ENCODE measurements at regions not wholly inside any gene's neighbourhood (a gene's known extent, or its start where the extent isn't known, plus 50 kb on each side); places are given as distances from the start of the nearest gene placed in this dataset.

- Histone ChIP-seq H3K36me3 (ENCODE audit: insufficient read depth in 1 of 2, low read depth in 1 of 2) (no peaks in the 10 kb centered on the region), H3K27ac (no peak overlapping the region), H3K4me3 (no peak overlapping the region), H3K4me1 (no peaks in the 10 kb centered on the region), H3K27me3 (ENCODE audit: insufficient read depth in 3 of 3, low read length in 2 of 3) (peaks cover 0 to 12% (median 0%) of the 10 kb centered on the region in 3 donors), H3K9me3 (no peaks in the 10 kb centered on the region)
- no peak for DNase-seq
- 43 to 48% (median 46%) methylated on average over 4 of the region's 4 CpGs for WGBS, 3 donors
- no peak for TF ChIP-seq CTCF (IDR thresholded peaks at IDR 0.05)
- no peak for ATAC-seq
- intact Hi-C loops (cut with DNase I), result no loop called here
Observed at GRCh38 chr1:37239225-37239740, 205.0 kb upstream of the GRIK3 start.

DNA sequence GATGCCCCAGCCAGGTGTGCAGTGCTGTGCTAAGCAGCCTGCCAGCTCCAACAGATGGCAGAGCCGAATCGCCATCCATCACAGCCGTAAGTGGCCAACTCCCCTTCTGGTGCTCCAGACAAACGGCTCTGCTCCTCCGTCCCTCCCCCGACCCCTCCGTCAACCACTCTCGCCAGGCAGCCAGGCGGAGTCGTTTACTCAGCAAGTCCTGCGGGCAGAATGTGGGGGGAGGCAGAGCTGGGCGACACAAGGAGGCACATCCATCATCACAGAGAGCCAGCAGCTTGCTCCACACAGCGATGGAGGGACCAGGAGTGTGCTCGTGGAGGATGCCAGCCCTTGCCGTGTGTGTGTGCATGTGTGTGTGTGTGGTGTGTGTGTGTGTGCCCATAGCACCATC lies 206.6 kb upstream of the GRIK3 start:
- no peak overlapping the region for H3K27ac ChIP-seq
- H3K36me3 ChIP-seq (ENCODE audit: insufficient read depth in 1 of 2, low read depth in 1 of 2), result no peaks in the 10 kb centered on the region
- no peak for DNase-seq
- no peak overlapping the region for H3K4me3 ChIP-seq
- peaks cover 0 to 12% (median 0%) of the 10 kb centered on the region in 3 donors for H3K27me3 ChIP-seq (ENCODE audit: insufficient read depth in 3 of 3, low read length in 2 of 3)
- H3K9me3 ChIP-seq, result no peaks in the 10 kb centered on the region
- WGBS, 3 donors, result 17 to 26% (median 17%) methylated on average over 13 to 15 of the region's 15 CpGs
- no peak for TF ChIP-seq CTCF (IDR thresholded peaks at IDR 0.05)
- ATAC-seq, result no peak
- intact Hi-C loops (cut with DNase I), result no loop called here
- H3K4me1 ChIP-seq, result no peaks in the 10 kb centered on the region

DNA sequence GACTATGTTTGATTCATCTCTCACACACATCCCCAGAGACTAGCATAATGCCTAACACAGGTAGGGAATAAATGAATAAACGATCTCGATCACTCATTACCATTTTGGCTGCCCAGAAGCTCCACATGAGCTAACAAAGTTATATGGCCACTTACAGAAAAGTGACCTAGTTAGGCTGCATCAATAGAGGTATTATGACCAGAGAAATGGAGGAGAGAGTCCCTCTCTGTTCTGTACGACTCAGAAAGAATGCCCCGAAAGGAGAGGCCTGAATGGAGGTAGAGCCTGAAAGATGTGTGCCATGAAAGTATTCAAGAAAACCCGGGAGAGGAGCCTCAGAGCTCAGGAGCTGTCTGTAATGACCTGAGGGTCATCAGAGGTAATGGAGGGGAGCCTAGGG lies 208.2 kb upstream of the GRIK3 start:
- no peak for TF ChIP-seq CTCF (IDR thresholded peaks at IDR 0.05)
- H3K27ac ChIP-seq, result no peak overlapping the region
- H3K4me3 ChIP-seq, result no peak overlapping the region
- peaks cover 0 to 12% (median 0%) of the 10 kb centered on the region in 3 donors for H3K27me3 ChIP-seq (ENCODE audit: insufficient read depth in 3 of 3, low read length in 2 of 3)
- H3K36me3 ChIP-seq (ENCODE audit: insufficient read depth in 1 of 2, low read depth in 1 of 2), result no peaks in the 10 kb centered on the region
- no peaks in the 10 kb centered on the region for H3K9me3 ChIP-seq
- WGBS, 3 donors, result 51 to 59% (median 53%) methylated on average over 5 of the region's 5 CpGs
- no peak for ATAC-seq
- intact Hi-C loops (cut with DNase I), result no loop called here
- no peaks in the 10 kb centered on the region for H3K4me1 ChIP-seq
- DNase-seq, result no peak

DNA sequence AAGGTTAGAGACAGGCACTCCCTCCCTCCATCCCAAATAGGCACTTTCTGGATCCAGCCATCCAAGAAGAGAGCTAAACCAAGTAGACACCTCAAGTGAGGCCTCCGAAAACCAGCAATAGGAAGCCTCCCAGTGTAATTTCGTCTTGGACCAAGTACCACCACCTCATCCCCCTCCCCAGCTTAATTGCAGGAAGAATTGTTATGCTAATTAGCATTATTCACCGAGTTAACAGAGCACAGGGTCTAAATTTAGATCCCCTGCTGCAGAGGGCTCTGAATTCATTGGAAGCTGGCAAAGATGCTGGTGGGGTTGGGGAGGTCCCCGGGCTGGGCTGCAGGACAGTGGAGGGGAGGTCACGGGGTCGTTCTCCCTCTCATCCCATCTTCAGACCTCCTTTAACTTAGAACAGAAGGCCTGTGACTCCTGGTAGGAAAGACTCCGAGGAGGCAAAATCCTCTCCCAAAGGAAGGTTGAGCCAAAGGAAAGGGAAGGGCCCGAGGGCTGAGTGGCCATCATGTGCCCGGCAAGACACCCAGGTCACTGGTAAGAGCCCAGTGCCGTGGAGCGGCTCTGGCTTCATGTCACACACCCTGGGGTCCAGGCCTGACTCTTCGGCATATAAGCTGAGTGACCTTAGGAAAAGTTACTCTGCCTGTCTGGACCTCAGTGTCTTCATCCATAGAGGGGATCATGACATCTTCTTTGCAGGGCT lies 209.2 kb upstream of the GRIK3 start:
- TF ChIP-seq CTCF (IDR thresholded peaks at IDR 0.05), result no peak
- no peaks in the 10 kb centered on the region for H3K9me3 ChIP-seq
- intact Hi-C loops (cut with DNase I), result no loop called here
- ATAC-seq, result no peak
- H3K36me3 ChIP-seq (ENCODE audit: insufficient read depth in 1 of 2, low read depth in 1 of 2), result no peaks in the 10 kb centered on the region
- no peaks in the 10 kb centered on the region for H3K4me1 ChIP-seq
- WGBS, 3 donors, result 48 to 55% (median 50%) methylated on average over 12 of the region's 12 CpGs
- H3K4me3 ChIP-seq, result no peak overlapping the region
- H3K27ac ChIP-seq, result no peak overlapping the region
- DNase-seq, result no peak
- H3K27me3 ChIP-seq (ENCODE audit: insufficient read depth in 3 of 3, low read length in 2 of 3), result peaks cover 0 to 12% (median 2%) of the 10 kb centered on the region in 3 donors

DNA sequence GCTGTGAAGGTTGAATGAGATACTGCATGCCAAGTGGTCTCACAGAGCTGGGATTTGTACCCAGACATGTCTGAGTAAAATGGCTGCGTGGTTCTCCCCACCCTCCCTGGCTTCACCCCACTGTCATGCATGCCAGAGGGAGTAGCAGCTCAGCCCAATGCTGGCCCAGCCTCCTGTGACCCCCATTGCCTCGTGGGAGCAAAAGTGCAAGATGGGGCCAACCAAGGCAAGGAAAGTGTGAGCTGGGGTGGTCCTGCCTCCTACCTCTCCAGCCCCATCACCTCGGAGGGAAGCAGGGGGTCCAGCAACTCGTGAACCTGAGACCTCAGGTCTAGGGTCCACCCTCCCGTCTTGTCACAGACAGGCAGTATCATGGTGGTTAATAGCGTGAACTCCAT lies 209.8 kb upstream of the GRIK3 start:
- no peak overlapping the region for H3K4me3 ChIP-seq
- 61 to 66% (median 64%) methylated on average over 4 to 6 of the region's 6 CpGs for WGBS, 3 donors
- no peaks in the 10 kb centered on the region for H3K36me3 ChIP-seq (ENCODE audit: insufficient read depth in 1 of 2, low read depth in 1 of 2)
- intact Hi-C loops (cut with DNase I), result no loop called here
- DNase-seq (no peak), ATAC-seq (no peak)
- no peak for TF ChIP-seq CTCF (IDR thresholded peaks at IDR 0.05)
- H3K27me3 ChIP-seq (ENCODE audit: insufficient read depth in 3 of 3, low read length in 2 of 3), result peaks cover 0 to 12% (median 2%) of the 10 kb centered on the region in 3 donors
- no peaks in the 10 kb centered on the region for H3K9me3 ChIP-seq
- no peak overlapping the region for H3K27ac ChIP-seq
- no peaks in the 10 kb centered on the region for H3K4me1 ChIP-seq

All from psoas muscle (tissue), 7 donors.